Fibroblast of skin of right biceps (primary cell): ENCODE measurements at regions not wholly inside any gene's neighbourhood (a gene's known extent, or its start where the extent isn't known, plus 50 kb on each side); places are given as distances from the start of the nearest gene placed in this dataset.
"Not testable (repeated sequence)": the region's sequence is repeated elsewhere in the genome, so short reads cannot be mapped to it uniquely, and the experiment has no call there.

Source experiments
- DNase-seq: peaks from one replicate; pipeline ENCODE4 v3.0.0-alpha.2; 2013

DNA sequence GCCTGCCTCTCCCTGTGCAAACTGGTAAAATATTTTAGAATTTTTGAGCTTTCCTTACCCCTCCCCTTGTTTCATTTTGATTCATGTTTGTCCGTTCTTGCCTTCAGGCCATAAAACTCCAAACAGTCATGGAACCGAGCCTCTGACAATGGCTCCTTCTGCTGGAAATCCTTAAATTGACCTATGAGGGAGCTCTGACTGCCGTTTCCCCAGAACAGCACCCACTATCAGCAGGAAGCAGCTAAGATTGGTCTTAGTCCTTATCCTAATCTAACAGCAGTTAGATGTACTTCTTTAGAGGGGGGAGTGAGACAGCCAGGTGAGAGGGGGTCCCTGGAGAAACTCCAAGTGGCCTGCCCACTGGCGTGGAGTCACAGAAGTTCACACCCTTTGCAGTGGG is 106.7 kb downstream of the FAM174A start:
- DNase-seq = no peak

GRCh38 chr5:100643473-100643872 is 108.3 kb downstream of the FAM174A start:
- DNase-seq = peak; percentile 6

DNA sequence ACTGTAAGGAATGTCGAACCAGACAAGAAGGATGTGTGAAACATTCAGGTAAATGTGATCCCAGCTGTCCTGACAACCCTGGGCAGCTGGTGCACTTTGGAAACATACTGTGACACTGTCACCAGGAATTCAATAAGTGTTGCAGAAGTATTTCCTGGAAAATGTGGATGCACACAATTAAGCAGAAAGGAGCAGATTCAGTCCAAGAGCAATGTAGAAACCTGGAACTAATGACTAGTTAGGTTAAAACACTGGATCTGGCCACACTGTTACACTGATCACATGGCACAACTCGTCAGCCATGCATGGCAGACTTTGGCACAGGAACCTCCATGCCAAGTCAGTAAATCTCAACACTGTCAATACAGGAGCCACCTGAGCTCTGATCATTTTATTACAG is 109.0 kb downstream of the FAM174A start:
- no peak for DNase-seq

DNA sequence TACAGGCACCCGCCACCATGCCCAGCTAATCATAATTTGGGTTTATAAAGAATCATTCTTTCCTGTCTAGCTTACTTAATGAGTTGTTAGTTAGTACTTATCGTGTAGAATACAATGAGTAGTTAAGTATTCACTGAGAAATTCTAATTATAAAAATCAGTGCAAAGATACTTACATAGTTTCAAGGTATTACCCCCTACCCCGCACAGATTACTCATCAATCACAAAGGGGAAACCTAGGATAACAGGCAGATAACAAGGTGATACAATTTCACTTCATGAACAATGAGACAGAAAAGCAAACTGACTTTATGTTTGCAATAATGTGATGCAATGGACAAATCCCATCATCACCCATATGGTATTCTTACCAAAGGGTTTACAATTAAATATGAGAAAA is 109.6 kb downstream of the FAM174A start:
- DNase-seq = no peak

DNA sequence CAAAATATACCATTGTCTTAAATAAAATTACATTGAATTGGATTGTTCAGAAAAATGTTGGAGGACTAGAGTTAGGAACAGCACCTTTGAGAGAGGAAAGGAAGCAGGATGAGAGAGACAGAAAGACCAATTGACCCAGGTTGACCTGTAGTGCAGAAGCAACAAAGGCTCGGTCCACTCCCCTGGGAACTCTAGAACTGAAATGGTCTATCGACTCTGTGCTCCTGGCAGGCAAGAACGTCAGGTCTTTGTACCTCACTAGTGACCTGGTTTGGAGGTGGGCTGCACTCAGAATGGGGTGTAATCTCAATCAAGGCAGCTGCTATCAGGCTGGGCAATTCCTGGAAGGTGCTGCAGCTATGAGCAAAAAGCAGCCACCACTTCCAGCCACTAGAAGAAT is 110.8 kb downstream of the FAM174A start:
- DNase-seq = no peak

DNA sequence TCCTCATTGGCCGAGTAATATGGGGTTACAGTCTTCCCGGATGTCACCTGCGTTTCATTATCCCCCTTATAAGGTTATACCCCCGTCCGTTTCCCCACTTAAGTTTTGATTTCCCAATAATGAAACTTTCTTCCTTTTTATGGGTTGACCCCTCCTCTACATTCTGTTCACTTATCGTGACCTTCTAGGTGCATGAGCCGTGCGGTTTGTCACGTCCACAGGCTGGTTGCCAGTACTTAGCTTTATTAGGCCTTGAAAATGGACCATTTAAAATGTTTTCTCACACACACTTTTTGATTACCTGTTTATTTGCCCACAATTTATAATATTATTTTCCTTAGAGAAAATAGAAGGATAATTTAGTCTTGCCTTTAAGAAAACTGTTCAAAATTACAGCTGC is 111.5 kb downstream of the FAM174A start:
- no peak for DNase-seq

GRCh38 chr5:100647461-100648230 is 112.5 kb downstream of the FAM174A start:
- no peak for DNase-seq

GRCh38 chr5:100654895-100655294 is 119.7 kb downstream of the FAM174A start:
- no peak for DNase-seq

- DNase-seq = not testable (repeated sequence)
Observed at GRCh38 chr5:100656771-100657170, 121.6 kb downstream of the FAM174A start.

GRCh38 chr5:100659080-100659795 is 124.1 kb downstream of the FAM174A start:
- no peak for DNase-seq

- DNase-seq = no peak
Observed at GRCh38 chr5:100664140-100664539, 129.0 kb downstream of the FAM174A start.

- DNase-seq = peak; percentile 62
Observed at GRCh38 chr5:100667161-100667630, 132.0 kb downstream of the FAM174A start.

GRCh38 chr5:100668511-100668910 is 133.3 kb downstream of the FAM174A start:
- DNase-seq = peak; percentile 67

GRCh38 chr5:100676817-100677631 is 141.8 kb downstream of the FAM174A start:
- DNase-seq = peak; percentile 84

GRCh38 chr5:100682625-100683024 is 147.5 kb downstream of the FAM174A start:
- no peak for DNase-seq

GRCh38 chr5:100683881-100684280 is 148.7 kb downstream of the FAM174A start:
- DNase-seq = no peak

GRCh38 chr5:100685122-100685521 is 149.9 kb downstream of the FAM174A start:
- not testable (repeated sequence) for DNase-seq

- DNase-seq = not testable (repeated sequence)
Observed at GRCh38 chr5:100688834-100689233, 153.7 kb downstream of the FAM174A start.

DNA sequence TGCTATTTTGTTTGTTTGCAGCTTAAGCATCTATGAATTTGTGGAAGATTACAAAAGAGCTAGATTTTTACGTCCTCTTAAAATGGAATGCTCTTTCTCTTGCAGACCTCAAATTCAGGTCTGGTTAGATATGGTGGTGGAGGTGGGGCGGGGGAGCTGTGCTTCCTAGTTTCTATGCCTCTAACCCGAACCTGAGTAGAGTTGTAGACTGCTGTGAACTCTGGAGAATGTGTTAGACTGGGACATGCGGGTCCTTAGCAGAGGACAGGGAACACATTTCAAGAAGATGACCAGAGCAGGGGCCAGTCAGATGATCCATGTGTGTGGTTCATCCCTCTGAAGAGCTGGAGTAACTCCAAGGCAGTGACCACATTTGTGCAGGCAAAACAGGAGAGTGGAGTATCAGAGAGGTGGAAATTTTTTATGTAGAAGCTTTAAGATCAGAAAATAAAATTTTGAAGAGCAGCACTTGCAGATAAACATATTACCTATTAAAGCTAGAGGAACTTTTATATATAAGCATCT is 154.9 kb downstream of the FAM174A start:
- peak; percentile 50 for DNase-seq

GRCh38 chr5:100691085-100691484 is 155.9 kb downstream of the FAM174A start:
- DNase-seq = no peak

GRCh38 chr5:100691548-100691947 is 156.4 kb downstream of the FAM174A start:
- DNase-seq = peak; percentile 77

DNA sequence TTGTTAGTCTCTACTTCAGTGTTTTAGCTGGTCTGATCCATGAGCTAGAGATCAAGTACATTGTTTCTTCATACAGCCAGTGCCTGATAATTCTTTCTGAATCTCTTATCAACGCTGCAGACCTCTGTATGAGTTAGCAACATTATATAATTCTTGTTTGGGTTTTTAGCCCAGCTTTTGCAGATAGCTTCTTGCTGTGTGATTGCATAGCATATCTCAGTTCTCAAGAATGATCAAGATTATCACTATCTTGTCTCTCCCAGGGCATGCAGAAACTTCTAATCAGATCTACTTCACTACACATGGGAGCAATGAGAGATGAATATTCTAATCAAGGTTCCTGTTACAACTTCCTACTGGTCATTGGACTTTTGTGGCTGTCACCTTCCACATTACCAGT is 158.3 kb downstream of the FAM174A start:
- no peak for DNase-seq

- DNase-seq = no peak
Observed at GRCh38 chr5:100694100-100694499, 158.9 kb downstream of the FAM174A start.
